Adrenal gland (tissue), 5 donors: ENCODE measurements at regions not wholly inside any gene's neighbourhood (a gene's known extent, or its start where the extent isn't known, plus 50 kb on each side); places are given as distances from the start of the nearest gene placed in this dataset.

ENCODE experiments used
- POLR2A ChIP-seq, 2 donors: fragments of 450-650 bp; IDR thresholded peaks; one replicate each; pipeline ENCODE4 v1.6.1; 2017; ENCODE audit warnings: antibody characterized with exemption in 2 of 2, mild to moderate bottlenecking in 2 of 2, moderate library complexity in 1 of 2
- TF ChIP-seq, protein P1 (sequence below), 6 experiments: fragments of 450-650 bp in 4 of 6; fragments of 200-600 bp in 2 of 6; sonication (generic) in 1 of 6; IDR thresholded peaks; 1 replicate in 5 of 6; 2 replicates in 1 of 6; pipeline versions ENCODE4 v1.5.1 to v1.8.0; 2016 to 2021; ENCODE audit warnings: antibody characterized with exemption in 6 of 6, mild to moderate bottlenecking in 2 of 6, moderate library complexity in 1 of 6
- donor health status: DM: no; HTN: no; CAD: no.

DNA sequence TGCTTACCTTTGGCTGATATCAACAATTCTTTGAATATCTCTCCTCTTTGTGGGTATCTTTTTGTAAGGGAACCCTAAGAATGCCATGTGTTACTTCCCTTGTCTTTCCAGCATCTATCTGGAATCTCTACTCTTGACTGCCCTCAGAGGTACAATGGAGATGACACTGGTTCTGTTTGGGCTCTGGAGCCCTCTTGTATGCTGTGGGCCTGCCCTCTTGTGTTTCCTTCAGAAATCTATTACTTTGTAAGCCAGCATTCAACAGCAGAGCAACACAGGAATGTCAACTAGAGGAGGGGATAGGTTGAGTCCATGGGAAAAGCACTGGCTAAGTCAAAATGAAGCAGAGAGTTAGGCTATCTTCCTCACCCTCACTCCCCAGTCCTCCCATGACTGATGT lies 142.3 kb downstream of the XPNPEP1 start:
- TF ChIP-seq, protein P1, sequence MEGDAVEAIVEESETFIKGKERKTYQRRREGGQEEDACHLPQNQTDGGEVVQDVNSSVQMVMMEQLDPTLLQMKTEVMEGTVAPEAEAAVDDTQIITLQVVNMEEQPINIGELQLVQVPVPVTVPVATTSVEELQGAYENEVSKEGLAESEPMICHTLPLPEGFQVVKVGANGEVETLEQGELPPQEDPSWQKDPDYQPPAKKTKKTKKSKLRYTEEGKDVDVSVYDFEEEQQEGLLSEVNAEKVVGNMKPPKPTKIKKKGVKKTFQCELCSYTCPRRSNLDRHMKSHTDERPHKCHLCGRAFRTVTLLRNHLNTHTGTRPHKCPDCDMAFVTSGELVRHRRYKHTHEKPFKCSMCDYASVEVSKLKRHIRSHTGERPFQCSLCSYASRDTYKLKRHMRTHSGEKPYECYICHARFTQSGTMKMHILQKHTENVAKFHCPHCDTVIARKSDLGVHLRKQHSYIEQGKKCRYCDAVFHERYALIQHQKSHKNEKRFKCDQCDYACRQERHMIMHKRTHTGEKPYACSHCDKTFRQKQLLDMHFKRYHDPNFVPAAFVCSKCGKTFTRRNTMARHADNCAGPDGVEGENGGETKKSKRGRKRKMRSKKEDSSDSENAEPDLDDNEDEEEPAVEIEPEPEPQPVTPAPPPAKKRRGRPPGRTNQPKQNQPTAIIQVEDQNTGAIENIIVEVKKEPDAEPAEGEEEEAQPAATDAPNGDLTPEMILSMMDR (IDR thresholded peaks at IDR 0.05) = no peak
- no peak for TF ChIP-seq POLR2A (IDR thresholded peaks at IDR 0.05)
